Urothelium cell line (cell line): ENCODE measurements at regions not wholly inside any gene's neighbourhood (a gene's known extent, or its start where the extent isn't known, plus 50 kb on each side); places are given as distances from the start of the nearest gene placed in this dataset.

Experiments used
- DNase-seq: peaks from one replicate; pipeline ENCODE4 v3.0.0; 2011; ENCODE audit warnings: low spot score, mixed read lengths
- FAIRE-seq: peaks from 2 replicates; lab custom pipeline; 2011; peaks lifted over from hg19 to GRCh38; lab: Jason Lieb, UNC

DNA sequence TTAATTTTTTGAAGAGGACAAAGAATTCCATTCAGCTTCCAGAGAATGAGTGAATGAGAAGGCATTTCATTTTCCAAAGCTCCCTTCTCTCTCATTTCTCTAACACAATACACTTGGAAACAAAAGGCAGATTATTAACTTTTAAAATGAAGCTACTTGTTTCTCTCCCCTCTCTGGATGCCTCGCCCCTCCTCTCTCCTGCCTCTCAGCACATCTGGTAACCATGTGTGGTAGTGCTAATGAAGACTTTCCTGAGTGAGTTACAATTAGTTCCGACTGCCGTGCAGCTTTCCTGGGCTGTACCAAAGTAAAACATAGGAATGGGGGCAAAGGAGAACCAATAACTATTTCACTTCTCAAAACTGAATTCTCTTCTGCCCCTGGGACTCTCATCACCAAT, 84.7 kb upstream of the SOX5 start:
- DNase-seq (no peak), FAIRE-seq (peak; percentile 27)

- FAIRE-seq (no peak), DNase-seq (no peak)
Measured at GRCh38 chr12:24027352-24027751, 77.9 kb upstream of the SOX5 start.

DNA sequence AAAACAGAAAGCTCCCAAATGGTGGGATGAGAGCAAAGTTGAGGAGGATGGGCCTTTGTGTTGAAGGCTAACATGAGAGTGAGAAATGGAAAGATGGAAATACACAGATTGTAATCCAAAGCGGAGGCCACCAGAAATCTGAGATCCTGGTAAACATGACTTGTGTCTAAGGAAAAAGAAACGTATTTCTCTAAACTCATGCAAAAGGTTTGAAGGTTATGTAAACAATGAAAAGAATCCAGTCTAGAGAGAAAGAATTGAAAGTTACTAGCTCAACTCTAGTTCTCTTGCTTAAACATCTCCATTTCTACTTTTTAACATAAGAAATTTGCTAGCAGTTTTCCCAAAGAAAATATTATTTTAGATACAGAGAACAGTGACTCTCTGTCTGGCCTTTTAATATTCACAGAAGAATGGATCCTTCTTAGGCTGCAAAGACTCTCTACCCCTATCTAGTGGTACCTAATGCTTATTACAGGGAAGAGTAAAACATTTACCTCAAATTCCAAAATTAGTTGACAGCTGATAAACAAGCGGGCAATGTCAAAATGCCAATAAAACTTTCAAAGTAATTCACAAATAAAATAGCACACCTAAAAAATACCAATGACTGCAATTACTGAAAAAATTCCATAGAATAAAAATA, 75.8 kb upstream of the SOX5 start:
- DNase-seq (no peak), FAIRE-seq (no peak)

DNA sequence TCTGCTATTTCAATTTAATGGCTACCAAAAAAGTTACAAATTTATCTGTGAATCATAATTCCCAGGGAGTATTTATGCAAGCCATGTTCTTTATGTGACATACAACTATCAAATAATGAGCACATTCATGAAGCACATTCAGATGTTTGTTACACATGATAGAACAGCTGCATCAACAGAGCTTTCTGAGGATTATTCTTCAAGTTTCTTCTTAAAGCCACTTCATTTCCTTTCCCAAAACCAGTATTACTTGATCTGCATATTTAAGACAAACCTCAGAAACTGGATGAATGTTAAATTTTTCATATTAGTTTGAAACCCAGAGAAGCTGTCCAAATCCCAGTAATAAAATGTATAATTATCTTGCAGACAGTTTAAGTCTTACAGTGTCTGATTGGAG, 73.6 kb upstream of the SOX5 start:
- no peak for FAIRE-seq
- no peak for DNase-seq

DNA sequence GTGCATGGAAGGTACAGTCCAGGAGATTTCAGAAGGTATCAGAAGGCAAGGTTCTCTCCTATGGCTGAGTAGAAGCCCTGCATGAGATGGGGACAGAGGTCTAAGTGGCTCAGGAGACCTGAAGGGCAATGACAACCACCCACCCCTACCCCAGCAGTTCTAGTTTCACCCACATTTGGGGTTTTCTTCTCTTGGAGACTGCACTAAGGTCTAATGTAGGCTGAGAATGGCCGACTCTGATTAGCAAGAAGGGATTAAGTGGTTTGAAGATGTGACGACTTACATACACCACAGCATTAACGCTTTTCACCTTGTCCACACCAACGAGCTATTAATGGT, 71.7 kb upstream of the SOX5 start:
- FAIRE-seq (no peak), DNase-seq (no peak)

DNA sequence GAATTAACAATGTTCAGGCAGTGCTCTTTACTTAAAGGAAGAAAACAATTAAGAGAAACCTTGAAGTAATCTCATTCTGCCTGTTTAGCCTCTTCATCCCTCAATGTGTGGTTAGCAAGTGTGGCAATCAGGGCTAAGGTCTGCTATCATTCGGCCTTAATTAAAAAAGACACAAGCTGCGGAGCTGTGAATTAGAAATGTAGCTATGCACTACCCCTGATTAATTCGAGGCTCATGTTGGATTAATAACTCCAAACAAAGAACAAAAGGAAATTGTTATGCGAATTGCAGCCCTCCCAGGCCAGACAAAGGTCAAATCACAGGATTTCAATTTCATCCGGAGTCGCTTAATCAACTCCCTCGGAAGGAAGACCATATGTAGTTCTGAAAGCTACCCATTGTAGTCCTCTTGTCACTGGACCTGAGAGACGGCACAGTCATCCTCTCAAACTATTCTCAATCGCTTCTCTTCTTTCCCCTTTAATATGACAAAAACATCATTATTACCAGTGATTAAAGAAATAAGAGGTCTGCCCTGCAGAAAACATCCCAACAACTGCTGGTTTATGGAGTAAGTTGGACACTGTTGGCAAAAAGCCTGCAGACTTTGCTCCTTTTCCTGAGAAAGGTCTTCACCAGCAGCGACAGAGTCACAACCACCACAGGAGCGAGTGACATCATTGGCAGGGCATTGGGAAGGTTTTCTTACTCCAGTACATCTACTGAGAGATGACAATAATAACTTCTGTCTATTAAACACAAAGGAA, 71.1 kb upstream of the SOX5 start:
- DNase-seq = no peak
- FAIRE-seq = no peak

GRCh38 chr12:24015833-24016160, 66.3 kb upstream of the SOX5 start:
- no peak for FAIRE-seq

GRCh38 chr12:24014915-24015832, 65.7 kb upstream of the SOX5 start:
- FAIRE-seq = no peak
- no peak for DNase-seq

More at GRCh38 chr12:24015833-24016160, 66.3 kb upstream of the SOX5 start:
- DNase-seq = no peak

DNA sequence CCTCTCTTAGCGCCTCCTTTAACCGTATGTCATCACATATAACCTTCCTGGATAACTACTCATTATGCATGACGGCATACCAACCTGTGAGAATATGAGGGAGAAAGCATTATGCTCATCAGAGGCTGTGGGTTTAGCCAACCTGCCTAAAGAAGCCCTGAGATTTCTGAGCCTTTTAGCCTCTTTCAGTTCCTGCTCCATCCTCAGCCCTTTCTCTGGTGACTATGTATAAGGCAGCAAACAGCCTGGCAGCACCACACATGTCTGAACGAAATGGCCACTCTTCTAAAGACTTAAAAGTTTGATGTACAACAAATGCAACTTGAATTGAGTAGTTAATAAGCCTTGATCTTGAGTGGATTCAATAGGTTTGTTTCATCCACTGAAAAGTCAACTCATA, 64.8 kb upstream of the SOX5 start:
- FAIRE-seq = no peak

GRCh38 chr12:24012528-24012927, 63.1 kb upstream of the SOX5 start:
- DNase-seq = no peak
- FAIRE-seq = no peak

More for the DNA sequence above, 64.8 kb upstream of the SOX5 start:
- DNase-seq = no peak

DNA sequence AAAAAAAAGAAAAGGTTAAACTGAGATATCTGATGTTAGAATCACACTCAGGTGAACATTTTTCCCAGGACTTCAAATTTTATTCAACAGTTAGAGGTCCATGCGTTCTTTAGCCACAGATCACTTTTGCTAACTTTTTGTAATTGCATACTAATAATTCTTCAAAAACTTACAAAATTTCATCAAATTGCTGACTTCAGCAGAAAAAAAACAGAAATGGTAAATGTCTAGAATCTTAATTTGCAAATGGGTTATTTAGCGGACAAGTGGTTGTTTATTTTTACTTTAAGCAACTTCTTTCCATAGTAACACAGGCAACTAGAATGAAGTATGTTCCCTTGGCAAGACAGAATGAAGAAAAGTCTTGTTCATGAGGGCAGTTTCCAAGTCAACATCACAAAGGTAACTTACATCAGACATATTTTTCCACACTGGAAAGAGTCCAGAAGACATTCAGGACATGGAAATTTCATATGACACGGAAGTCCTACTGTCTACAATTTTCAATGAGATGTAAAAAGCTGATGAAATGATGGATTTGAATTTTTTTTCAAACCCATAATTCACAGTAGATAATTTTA, 62.5 kb upstream of the SOX5 start:
- no peak for DNase-seq
- FAIRE-seq = no peak

GRCh38 chr12:24008166-24008565, 58.7 kb upstream of the SOX5 start:
- DNase-seq (no peak), FAIRE-seq (no peak)
